HepG2 (cell line): ENCODE measurements at regions not wholly inside any gene's neighbourhood (a gene's known extent, or its start where the extent isn't known, plus 50 kb on each side); places are given as distances from the start of the nearest gene placed in this dataset.

Source experiments
- ATAC-seq: fragments of 200-7000 bp; cut with Tn5 transposase; 3 replicates; pipeline ENCODE4 v1.9.1; 2020; ENCODE audit warnings: mild to moderate bottlenecking, moderate library complexity
- BruUV-seq: library from RNA; stranded (reverse); fragments of 400-500 nt; replicated peaks from 2 replicates; lab custom pipeline; 2021; lab: Mats Ljungman, UMichigan
- CTCF ChIA-PET: fragments of 300-600 bp; formaldehyde crosslinking; extraction: SDS; loops from one replicate; lab custom pipeline; 2021; ENCODE audit warnings: low total read pairs, inconsistent platforms, low intra/inter-chr PET ratio; lab: Yijun Ruan, JAX
- POLR2A ChIA-PET: fragments of 350-600 bp; sonication (Branson Sonifier 250); formaldehyde crosslinking; loops from one replicate; lab custom pipeline; 2020; ENCODE audit warnings: antibody characterized with exemption, inconsistent platforms; lab: Yijun Ruan, JAX
- DNase-seq: peaks from one replicate; pipeline ENCODE4 v3.0.0-alpha.2; 2015; ENCODE audit warnings: low spot score
- FAIRE-seq: peaks from 3 replicates; lab custom pipeline; 2011; peaks lifted over from hg19 to GRCh38; lab: Jason Lieb, UNC
- H2AFZ ChIP-seq: one replicate; pipeline ENCODE4 v1.6.1; 2011; ENCODE audit warnings: low read length, inconsistent platforms
- H3K27ac ChIP-seq: fragments of 300-600 bp; 3 replicates; pipeline ENCODE4 v1.8.0; 2011; ENCODE audit warnings: mixed run types, mild to moderate bottlenecking, mixed read lengths, low read length, inconsistent platforms; ENCODE audit not compliant: insufficient read depth; ENCODE audit errors: extremely low read length
- H3K27me3 ChIP-seq, 2 experiments: fragments of 200-600 bp in 1 of 2; 2 replicates in 1 of 2; 3 replicates in 1 of 2; pipeline versions ENCODE4 v1.6.0 to v1.8.0; 2011; ENCODE audit warnings: low read length in 2 of 2, mild to moderate bottlenecking in 2 of 2, moderate library complexity in 2 of 2, inconsistent platforms in 1 of 2; ENCODE audit not compliant: insufficient read depth in 2 of 2, control insufficient read depth in 1 of 2
- H3K36me3 ChIP-seq, 2 experiments: fragments of 200-600 bp in 1 of 2; replicated peaks in 1 of 2; 2 replicates in 1 of 2; 3 replicates in 1 of 2; pipeline versions ENCODE4 v1.5.1 to v1.8.0; 2011; ENCODE audit warnings: low read length in 2 of 2, inconsistent platforms in 1 of 2; ENCODE audit not compliant: insufficient read depth in 2 of 2, control insufficient read depth in 1 of 2
- H3K4me1 ChIP-seq: 2 replicates; pipeline ENCODE4 v1.5.1; 2012; ENCODE audit warnings: low read length, inconsistent platforms; ENCODE audit not compliant: insufficient read depth
- H3K4me2 ChIP-seq: 2 replicates; pipeline ENCODE4 v1.6.0; 2011; ENCODE audit warnings: low read depth, low read length, inconsistent platforms
- H3K4me3 ChIP-seq, 3 experiments: fragments of 200-600 bp in 1 of 3; sonication (generic), shearing (Covaris generic) in 1 of 3; replicated peaks in 1 of 3; 2 replicates each; pipeline ENCODE4 v1.5.1; 2011 to 2016; ENCODE audit warnings: low read length in 3 of 3, inconsistent platforms in 2 of 3, low read depth in 2 of 3, mild to moderate bottlenecking in 2 of 3, control low read depth in 1 of 3, mixed read lengths in 1 of 3; ENCODE audit not compliant: insufficient read depth in 1 of 3
- H3K79me2 ChIP-seq: one replicate; pipeline ENCODE4 v1.6.1; 2011; ENCODE audit warnings: low read length, inconsistent platforms; ENCODE audit not compliant: insufficient read depth
- H3K9ac ChIP-seq: 2 replicates; pipeline ENCODE4 v1.6.0; 2011; ENCODE audit warnings: mild to moderate bottlenecking, low read depth, low read length, inconsistent platforms; ENCODE audit not compliant: insufficient read depth
- H3K9me3 ChIP-seq: 2 replicates; pipeline ENCODE4 v1.5.1; 2012; ENCODE audit warnings: mild to moderate bottlenecking, low read length
- H4K20me1 ChIP-seq: 2 replicates; pipeline ENCODE4 v1.6.0; 2011; ENCODE audit warnings: inconsistent platforms, mild to moderate bottlenecking, low read length, moderate library complexity; ENCODE audit not compliant: insufficient read depth
- HNRNPH1 ChIP-seq: fragments of 200-400 bp; formaldehyde crosslinking; optimal IDR thresholded peaks from 2 replicates; pipeline ENCODE3; 2017; ENCODE audit warnings: mild to moderate bottlenecking, low read depth, low read length
- ZFP41 ChIP-seq: sonication (generic); formaldehyde crosslinking; IDR thresholded peaks from 2 replicates; pipeline ENCODE4 v1.4.0; 2020; ENCODE audit warnings: mild to moderate bottlenecking, missing genetic modification reagents, borderline replicate concordance
- ZFX ChIP-seq: sonication (generic); formaldehyde crosslinking; IDR thresholded peaks from 2 replicates; pipeline ENCODE4 v1.4.0; 2020; ENCODE audit warnings: mild to moderate bottlenecking, low read depth, missing genetic modification reagents, moderate library complexity
- ZNF264 ChIP-seq: sonication (generic); formaldehyde crosslinking; IDR thresholded peaks from 2 replicates; pipeline ENCODE4 v1.4.0; 2020; ENCODE audit warnings: missing genetic modification reagents
- ZNF556 ChIP-seq: sonication (generic); formaldehyde crosslinking; IDR thresholded peaks from 2 replicates; pipeline ENCODE4 v1.4.0; 2020; ENCODE audit warnings: mild to moderate bottlenecking, missing genetic modification reagents, borderline replicate concordance
- WGBS: methylation state at CpG from one replicate; pipeline ENCODE4 v1.1.6; 2017; ENCODE audit warnings: low lambda C conversion rate; 5-methylcytosine and 5-hydroxymethylcytosine counted together
- in situ Hi-C: cut with HindIII; loops from 2 replicates; pipeline ENCODE4 v1.10.0; 2017; ENCODE audit warnings: low pct_unique_long_range_greater_than_20kb; ENCODE audit not compliant: extremely low pct_ligation_motif_present
- intact Hi-C: fragments of 100-400 bp; cut with micrococcal nuclease; formaldehyde crosslinking; loops from one replicate; pipeline ENCODE4 v1.10.0; 2022; ENCODE audit not compliant: unreplicated experiment

DNA sequence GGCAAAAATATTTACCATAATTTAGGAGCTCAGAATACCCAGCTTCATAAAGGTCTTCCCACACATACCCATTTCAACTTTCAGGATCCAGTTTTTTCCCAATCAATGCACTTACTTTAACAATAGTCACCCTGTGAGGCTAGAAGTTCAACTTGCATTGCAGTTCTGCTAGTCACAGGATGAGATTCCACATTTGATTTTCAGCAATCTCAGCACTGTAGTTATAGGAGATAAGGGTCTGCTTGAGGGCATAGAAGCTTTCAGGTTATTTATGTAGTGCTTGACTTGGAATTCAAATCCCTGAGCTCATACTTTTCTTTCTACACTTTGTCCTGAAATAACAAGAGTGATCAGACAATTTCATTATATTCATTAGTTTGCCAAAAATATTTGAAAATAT is 78.3 kb upstream of the IL2 start:
- no peaks in the 10 kb centered on the region for H3K27me3 ChIP-seq
- no peak overlapping the region for H3K4me2 ChIP-seq
- no peaks in the 10 kb centered on the region for H3K4me1 ChIP-seq
- CTCF ChIA-PET = no interaction called here
- H2AFZ ChIP-seq = no peak overlapping the region
- no peak overlapping the region for H3K27ac ChIP-seq
- no peaks in the 10 kb centered on the region for H3K79me2 ChIP-seq
- no peak overlapping the region for H3K9ac ChIP-seq
- no peaks in the 10 kb centered on the region for H3K9me3 ChIP-seq
- DNase-seq (no peak), FAIRE-seq (no peak), ATAC-seq (no peak)
- H3K4me3 ChIP-seq = no peak overlapping the region
- intact Hi-C loops = no loop called here
- H4K20me1 ChIP-seq = no peaks in the 10 kb centered on the region
- BruUV-seq = no TSS peak
- POLR2A ChIA-PET = no interaction called here
- TF ChIP-seq ZFP41 (no peak), ZFX (CRISPR knock-in tag) (no peak)
- no peaks in the 10 kb centered on the region for H3K36me3 ChIP-seq
- in situ Hi-C loops = no loop called here

- Histone ChIP-seq H4K20me1 (no peaks in the 10 kb centered on the region), H3K27me3 (no peaks in the 10 kb centered on the region), H3K4me3 (no peak overlapping the region), H3K79me2 (no peaks in the 10 kb centered on the region), H3K9me3 (no peaks in the 10 kb centered on the region), H3K36me3 (no peaks in the 10 kb centered on the region), H3K4me1 (no peaks in the 10 kb centered on the region), H3K9ac (no peak overlapping the region), H3K4me2 (no peak overlapping the region), H2AFZ (no peak overlapping the region), H3K27ac (no peak overlapping the region)
- intact Hi-C loops = no loop called here
- no peak for FAIRE-seq
- ATAC-seq = no peak
- WGBS = 36% methylated on average over 2 of the region's 2 CpGs
- TF ChIP-seq ZNF264 = no peak
- no peak for TF ChIP-seq HNRNPH1
- no peak for TF ChIP-seq ZNF556 (CRISPR knock-in tag)
- CTCF ChIA-PET = no interaction called here
- BruUV-seq = no TSS peak
- no peak for DNase-seq
- POLR2A ChIA-PET = no interaction called here
- in situ Hi-C loops = no loop called here
These were observed 77.3 kb upstream of the IL2 start for GRCh38 chr4:122533841-122534240.
